ENCODE measurements at regions not wholly inside any gene's neighbourhood (a gene's known extent, or its start where the extent isn't known, plus 50 kb on each side); places are given as distances from the start of the nearest gene placed in this dataset.

- TF ChIP-seq POLR2AphosphoS5 (IDR thresholded peaks at IDR 0.05; ENCODE audit: low read depth, low read length) (no peak), SIN3A (IDR thresholded peaks at IDR 0.05; ENCODE audit: borderline replicate concordance, insufficient read depth, low read length) (no peak), TAF1 (IDR thresholded peaks at IDR 0.05; ENCODE audit: borderline replicate concordance, insufficient read depth, low read length) (no peak), FOXP2 (optimal IDR thresholded peaks at IDR 0.05; ENCODE audit: borderline replicate concordance, extremely low read depth, extremely low read length, insufficient read depth) (no peak), REST (IDR thresholded peaks at IDR 0.05; ENCODE audit: insufficient read depth in 1 of 2, low read depth in 2 of 2, low read length in 2 of 2) (no peak)
Observed at GRCh38 chr3:177452831-177453450, 255.7 kb upstream of the TBL1XR1 start.

DNA sequence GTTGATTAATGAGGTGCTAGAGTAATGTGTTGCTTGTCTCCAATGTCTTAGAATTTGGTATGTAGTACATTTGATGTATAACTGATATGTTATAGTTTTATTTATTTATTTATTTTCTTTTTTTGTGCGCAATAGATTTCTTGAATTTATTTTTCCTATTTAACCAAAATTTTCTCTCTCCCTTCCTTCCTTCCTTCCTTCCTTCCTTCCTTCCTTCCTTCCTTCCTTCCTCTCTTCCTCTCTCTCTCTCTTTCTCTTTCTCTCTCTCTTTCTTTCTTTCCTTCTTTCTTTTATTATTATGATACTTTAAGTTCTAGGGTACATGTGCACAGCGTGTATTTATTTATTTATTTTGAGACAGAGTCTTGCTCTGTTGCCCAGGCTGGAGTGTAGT lies 256.2 kb upstream of the TBL1XR1 start:
- TF ChIP-seq FOXP2 (optimal IDR thresholded peaks at IDR 0.05; ENCODE audit: borderline replicate concordance, extremely low read depth, extremely low read length, insufficient read depth) (no peak), POLR2AphosphoS5 (IDR thresholded peaks at IDR 0.05; ENCODE audit: low read depth, low read length) (no peak), SIN3A (IDR thresholded peaks at IDR 0.05; ENCODE audit: borderline replicate concordance, insufficient read depth, low read length) (no peak), REST (IDR thresholded peaks at IDR 0.05; ENCODE audit: insufficient read depth in 1 of 2, low read depth in 2 of 2, low read length in 2 of 2) (no peak), TAF1 (IDR thresholded peaks at IDR 0.05; ENCODE audit: borderline replicate concordance, insufficient read depth, low read length) (no peak)

DNA sequence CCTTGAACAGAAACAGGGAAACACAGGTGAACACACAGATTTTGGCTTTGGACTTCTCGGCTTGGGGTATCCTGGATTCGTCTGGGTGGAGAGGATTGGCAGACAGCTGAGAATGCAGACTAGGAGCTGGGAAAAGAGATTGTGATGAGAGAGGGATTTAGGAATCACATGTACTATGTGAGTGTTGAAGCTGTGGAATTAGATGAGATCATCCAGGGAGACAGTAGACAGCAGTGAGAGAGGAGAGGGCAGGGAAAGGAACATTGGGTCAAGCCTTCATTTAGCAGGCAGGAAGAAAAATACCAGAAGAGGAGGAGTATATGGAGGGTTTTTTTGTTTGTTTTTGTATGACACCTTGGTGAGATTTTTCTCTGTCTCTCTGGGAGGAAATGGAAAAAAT lies 262.1 kb upstream of the TBL1XR1 start:
- TF ChIP-seq FOXP2 (optimal IDR thresholded peaks at IDR 0.05; ENCODE audit: borderline replicate concordance, extremely low read depth, extremely low read length, insufficient read depth) = no peak
- no peak for TF ChIP-seq TAF1 (IDR thresholded peaks at IDR 0.05; ENCODE audit: borderline replicate concordance, insufficient read depth, low read length)
- no peak for TF ChIP-seq REST (IDR thresholded peaks at IDR 0.05; ENCODE audit: insufficient read depth in 1 of 2, low read depth in 2 of 2, low read length in 2 of 2)
- no peak for TF ChIP-seq SIN3A (IDR thresholded peaks at IDR 0.05; ENCODE audit: borderline replicate concordance, insufficient read depth, low read length)

- TF ChIP-seq SIN3A (IDR thresholded peaks at IDR 0.05; ENCODE audit: borderline replicate concordance, insufficient read depth, low read length) (no peak), POLR2AphosphoS5 (IDR thresholded peaks at IDR 0.05; ENCODE audit: low read depth, low read length) (no peak), TAF1 (IDR thresholded peaks at IDR 0.05; ENCODE audit: borderline replicate concordance, insufficient read depth, low read length) (no peak), FOXP2 (optimal IDR thresholded peaks at IDR 0.05; ENCODE audit: borderline replicate concordance, extremely low read depth, extremely low read length, insufficient read depth) (no peak), REST (IDR thresholded peaks at IDR 0.05; ENCODE audit: insufficient read depth in 1 of 2, low read depth in 2 of 2, low read length in 2 of 2) (no peak)
Observed at GRCh38 chr3:177460047-177460446, 262.8 kb upstream of the TBL1XR1 start.

DNA sequence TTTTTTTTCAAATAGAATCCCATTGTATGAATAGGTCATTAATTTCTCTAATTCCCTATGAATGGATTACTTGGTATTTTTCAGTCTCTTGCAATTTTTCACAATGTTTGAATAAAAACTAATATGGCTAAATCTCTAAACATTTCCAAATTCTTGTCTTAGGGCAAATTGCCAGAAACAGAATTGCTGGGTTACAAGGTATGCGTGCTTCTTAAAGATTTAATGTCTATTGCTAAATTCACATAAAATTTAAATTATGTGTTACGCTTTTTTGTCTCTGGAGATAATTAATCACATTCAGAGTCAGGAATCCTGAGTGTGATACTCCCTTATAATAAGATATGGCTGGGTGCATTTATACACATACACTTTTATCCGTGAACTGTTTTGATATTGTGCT lies 264.5 kb upstream of the TBL1XR1 start:
- TF ChIP-seq REST (IDR thresholded peaks at IDR 0.05; ENCODE audit: insufficient read depth in 1 of 2, low read depth in 2 of 2, low read length in 2 of 2) = no peak
- no peak for TF ChIP-seq FOXP2 (optimal IDR thresholded peaks at IDR 0.05; ENCODE audit: borderline replicate concordance, extremely low read depth, extremely low read length, insufficient read depth)
- TF ChIP-seq SIN3A (IDR thresholded peaks at IDR 0.05; ENCODE audit: borderline replicate concordance, insufficient read depth, low read length) = no peak
- no peak for TF ChIP-seq POLR2AphosphoS5 (IDR thresholded peaks at IDR 0.05; ENCODE audit: low read depth, low read length)
- TF ChIP-seq TAF1 (IDR thresholded peaks at IDR 0.05; ENCODE audit: borderline replicate concordance, insufficient read depth, low read length) = no peak
